H1 (cell line): ENCODE measurements at regions not wholly inside any gene's neighbourhood (a gene's known extent, or its start where the extent isn't known, plus 50 kb on each side); places are given as distances from the start of the nearest gene placed in this dataset.

ENCODE experiments used
- CTCF ChIA-PET: fragments of 300-600 bp; sonication (Branson Sonifier 250); formaldehyde crosslinking; loops from one replicate; lab custom pipeline; 2021; ENCODE audit not compliant: partially characterized antibody; lab: Charles Lee
- POLR2A ChIA-PET: fragments of 300-600 bp; sonication (Branson Sonifier 250); formaldehyde crosslinking; loops from one replicate; lab custom pipeline; 2021; ENCODE audit warnings: inconsistent platforms; ENCODE audit not compliant: partially characterized antibody; lab: Charles Lee
- DNase-seq, 2 experiments: peaks; one replicate each; pipeline versions ENCODE4 v3.0.0 to v3.0.0-alpha.2; 2010 to 2022; ENCODE audit warnings: low spot score in 2 of 2, low read depth in 1 of 2, mixed read lengths in 1 of 2
- FAIRE-seq: peaks from 2 replicates; lab custom pipeline; 2011; peaks lifted over from hg19 to GRCh38; lab: Jason Lieb, UNC
- H2AFZ ChIP-seq: 2 replicates; pipeline ENCODE4 v1.8.1; 2012; ENCODE audit warnings: low read length, inconsistent platforms
- H2AK5ac ChIP-seq: 2 replicates; pipeline ENCODE4 v1.6.1; 2013; ENCODE audit warnings: low read depth, low read length
- H2BK120ac ChIP-seq: replicated peaks from 2 replicates; pipeline ENCODE3; 2013; ENCODE audit warnings: low read depth, low read length, inconsistent platforms
- H2BK12ac ChIP-seq: 2 replicates; pipeline ENCODE4 v1.6.1; 2013; ENCODE audit warnings: low read depth, low read length
- H2BK15ac ChIP-seq: 2 replicates; pipeline ENCODE4 v1.6.1; 2013; ENCODE audit warnings: low read length
- H2BK20ac ChIP-seq: 2 replicates; pipeline ENCODE4 v1.6.1; 2013; ENCODE audit warnings: low read length
- H2BK5ac ChIP-seq: 2 replicates; pipeline ENCODE4 v1.6.1; 2013; ENCODE audit warnings: low read depth, low read length
- H3K14ac ChIP-seq: 2 replicates; pipeline ENCODE4 v1.6.1; 2013; ENCODE audit warnings: inconsistent platforms; ENCODE audit not compliant: insufficient read length
- H3K18ac ChIP-seq: 2 replicates; pipeline ENCODE4 v1.6.1; 2013; ENCODE audit warnings: low read length; ENCODE audit errors: extremely low read depth
- H3K23ac ChIP-seq: 2 replicates; pipeline ENCODE4 v1.6.1; 2013; ENCODE audit warnings: inconsistent platforms; ENCODE audit not compliant: insufficient read length
- H3K23me2 ChIP-seq: 2 replicates; pipeline ENCODE4 v1.6.1; 2013; ENCODE audit warnings: low read depth, low read length
- H3K27ac ChIP-seq: 2 replicates; pipeline ENCODE4 v1.6.1; 2011; ENCODE audit warnings: low read depth, low read length, inconsistent platforms
- H3K27me3 ChIP-seq, 4 experiments: replicated peaks in 1 of 4; 1 replicate in 1 of 4; 2 replicates in 3 of 4; pipeline versions ENCODE4 v1.6.1 to v1.8.1; 2011 to 2013; ENCODE audit warnings: low read length in 3 of 4, mild to moderate bottlenecking in 3 of 4, inconsistent platforms in 2 of 4, mixed read lengths in 2 of 4, moderate library complexity in 1 of 4; ENCODE audit not compliant: control insufficient read depth in 3 of 4, insufficient read depth in 3 of 4; ENCODE audit errors: extremely low read depth in 1 of 4
- H3K36me3 ChIP-seq, 4 experiments: 2 replicates each; pipeline versions ENCODE4 v1.6.1 to v1.8.1; 2011 to 2013; ENCODE audit warnings: mild to moderate bottlenecking in 4 of 4, low read length in 3 of 4, moderate library complexity in 2 of 4, control low read depth in 1 of 4, inconsistent platforms in 1 of 4; ENCODE audit not compliant: insufficient read depth in 4 of 4, control insufficient read depth in 2 of 4
- H3K4ac ChIP-seq: replicated peaks from 2 replicates; pipeline ENCODE3; 2013; ENCODE audit warnings: low read length, low read depth, mixed read lengths, inconsistent platforms; ENCODE audit not compliant: insufficient read length
- H3K4me1 ChIP-seq, 4 experiments: replicated peaks in 1 of 4; 1 replicate in 1 of 4; 2 replicates in 3 of 4; pipeline versions ENCODE4 v1.6.1 to v1.8.1; 2011 to 2013; ENCODE audit warnings: low read length in 3 of 4, inconsistent platforms in 2 of 4, mixed read lengths in 1 of 4; ENCODE audit not compliant: insufficient read depth in 4 of 4, control insufficient read depth in 3 of 4
- H3K4me2 ChIP-seq, 2 experiments: 2 replicates each; pipeline versions ENCODE4 v1.6.1 to v1.8.1; 2011 to 2013; ENCODE audit warnings: low read depth in 2 of 2, low read length in 2 of 2, control low read depth in 1 of 2, inconsistent platforms in 1 of 2, mild to moderate bottlenecking in 1 of 2; ENCODE audit not compliant: insufficient read depth in 1 of 2
- H3K4me3 ChIP-seq, 4 experiments: fragments of 200-600, 300-600 bp in 1 of 4; sonication (generic), shearing (Covaris generic), sonication (Bioruptor Twin) in 1 of 4; 2 replicates each; pipeline versions ENCODE4 v1.5.1 to v1.8.1; 2011 to 2016; ENCODE audit warnings: low read length in 4 of 4, low read depth in 3 of 4, control low read depth in 2 of 4, inconsistent platforms in 2 of 4, mild to moderate bottlenecking in 2 of 4, mixed read lengths in 1 of 4, moderate library complexity in 1 of 4; ENCODE audit not compliant: insufficient read depth in 2 of 4; ENCODE audit errors: extremely low read depth in 1 of 4
- H3K56ac ChIP-seq: replicated peaks from 2 replicates; pipeline ENCODE3; 2013; ENCODE audit warnings: low read depth, mild to moderate bottlenecking, mixed read lengths, low read length, inconsistent platforms; ENCODE audit not compliant: insufficient read length
- H3K79me1 ChIP-seq: 2 replicates; pipeline ENCODE4 v1.6.1; 2013; ENCODE audit warnings: low read depth, low read length, control low read depth
- H3K79me2 ChIP-seq, 2 experiments: 2 replicates each; pipeline versions ENCODE4 v1.6.1 to v1.8.1; 2012 to 2013; ENCODE audit warnings: low read length in 2 of 2, mild to moderate bottlenecking in 2 of 2, inconsistent platforms in 1 of 2; ENCODE audit not compliant: insufficient read depth in 2 of 2, control insufficient read depth in 1 of 2
- H3K9ac ChIP-seq, 4 experiments: replicated peaks in 1 of 4; 1 replicate in 1 of 4; 2 replicates in 3 of 4; pipeline versions ENCODE4 v1.6.1 to v1.8.1; 2011 to 2013; ENCODE audit warnings: low read depth in 3 of 4, low read length in 3 of 4, control low read depth in 2 of 4, mild to moderate bottlenecking in 2 of 4, moderate library complexity in 2 of 4, inconsistent platforms in 1 of 4; ENCODE audit errors: extremely low read depth in 1 of 4
- H3K9me3 ChIP-seq, 2 experiments: 2 replicates each; pipeline versions ENCODE4 v1.6.1 to v1.8.1; 2012 to 2013; ENCODE audit warnings: mild to moderate bottlenecking in 2 of 2, moderate library complexity in 2 of 2, control low read depth in 1 of 2, inconsistent platforms in 1 of 2, low read depth in 1 of 2, low read length in 1 of 2, mixed read lengths in 1 of 2; ENCODE audit not compliant: insufficient read depth in 2 of 2
- H4K20me1 ChIP-seq, 2 experiments: replicated peaks in 1 of 2; 2 replicates each; pipeline versions ENCODE3 to v1.8.1; 2011 to 2013; ENCODE audit warnings: inconsistent platforms in 2 of 2, low read length in 2 of 2, mild to moderate bottlenecking in 1 of 2; ENCODE audit not compliant: insufficient read depth in 2 of 2, control insufficient read depth in 1 of 2
- H4K5ac ChIP-seq: 2 replicates; pipeline ENCODE4 v1.6.1; 2013; ENCODE audit warnings: low read length, low read depth, mixed read lengths, inconsistent platforms; ENCODE audit not compliant: insufficient read length
- H4K8ac ChIP-seq: 2 replicates; pipeline ENCODE4 v1.8.0; 2013; ENCODE audit warnings: mild to moderate bottlenecking, moderate library complexity, low read length, inconsistent platforms; ENCODE audit not compliant: insufficient read depth; ENCODE audit errors: extremely low read depth
- H4K91ac ChIP-seq: replicated peaks from 2 replicates; pipeline ENCODE3; 2013; ENCODE audit warnings: low read length, mixed read lengths, inconsistent platforms; ENCODE audit not compliant: insufficient read length
- CBX5 ChIP-seq: fragments of 300-800, 300-1000 bp; sonication (generic); IDR thresholded peaks from 2 replicates; pipeline ENCODE4 v1.7.1; 2016; ENCODE audit warnings: antibody characterized with exemption, low read length, low read depth
- CEBPB ChIP-seq: IDR thresholded peaks from 2 replicates; pipeline ENCODE4 v1.6.1; 2012; ENCODE audit warnings: low read depth, low read length
- JUN ChIP-seq: IDR thresholded peaks from 2 replicates; pipeline ENCODE4 v1.6.1; 2011; ENCODE audit warnings: low read depth, mild to moderate bottlenecking, improper control_type of control experiment, low read length
- NRF1 ChIP-seq: IDR thresholded peaks from 2 replicates; pipeline ENCODE4 v1.6.1; 2011; ENCODE audit warnings: mild to moderate bottlenecking, low read depth, low read length, improper control_type of control experiment
- POLR2A ChIP-seq, 2 experiments: IDR thresholded peaks; 1 replicate in 1 of 2; 2 replicates in 1 of 2; pipeline ENCODE4 v1.6.1; 2011; ENCODE audit warnings: low read depth in 2 of 2, low read length in 2 of 2, mild to moderate bottlenecking in 2 of 2; ENCODE audit errors: control extremely low read depth in 1 of 2
- RNF2 ChIP-seq: fragments of 200-900, 300-1000 bp; sonication (generic); IDR thresholded peaks from 2 replicates; pipeline ENCODE4 v1.7.1; 2016; ENCODE audit warnings: borderline replicate concordance, low read depth, mild to moderate bottlenecking, antibody characterized with exemption, low read length; ENCODE audit not compliant: poor library complexity, severe bottlenecking; ENCODE audit errors: missing control alignments
- RXRA ChIP-seq: IDR thresholded peaks from 2 replicates; pipeline ENCODE4 v1.6.1; 2011; ENCODE audit warnings: low read depth, mild to moderate bottlenecking, low read length, moderate library complexity; ENCODE audit not compliant: insufficient read depth
- SRF ChIP-seq: IDR thresholded peaks from 2 replicates; pipeline ENCODE4 v1.6.1; 2011; ENCODE audit warnings: mild to moderate bottlenecking, low read depth, low read length, moderate library complexity
- WGBS, 2 experiments: shearing (Covaris generic) in 1 of 2; methylation state at CpG; one replicate each; pipeline versions ENCODE4 v1.1.6 to v1.1.7; 2013 to 2015; ENCODE audit warnings: low lambda C conversion rate in 2 of 2, mixed read lengths in 2 of 2, inconsistent platforms in 1 of 2, low coverage in 1 of 2, missing lambda C conversion rate in 1 of 2; ENCODE audit not compliant: insufficient replicate concordance in 2 of 2, insufficient coverage in 1 of 2, insufficient read length in 1 of 2; ENCODE audit errors: extremely low coverage in 1 of 2, missing lambda C conversion rate in 1 of 2; 5-methylcytosine and 5-hydroxymethylcytosine counted together
- TF ChIP-seq, protein P1 (sequence below): IDR thresholded peaks from 2 replicates; pipeline ENCODE4 v1.6.1; 2011; ENCODE audit warnings: low read length, improper control_type of control experiment

DNA sequence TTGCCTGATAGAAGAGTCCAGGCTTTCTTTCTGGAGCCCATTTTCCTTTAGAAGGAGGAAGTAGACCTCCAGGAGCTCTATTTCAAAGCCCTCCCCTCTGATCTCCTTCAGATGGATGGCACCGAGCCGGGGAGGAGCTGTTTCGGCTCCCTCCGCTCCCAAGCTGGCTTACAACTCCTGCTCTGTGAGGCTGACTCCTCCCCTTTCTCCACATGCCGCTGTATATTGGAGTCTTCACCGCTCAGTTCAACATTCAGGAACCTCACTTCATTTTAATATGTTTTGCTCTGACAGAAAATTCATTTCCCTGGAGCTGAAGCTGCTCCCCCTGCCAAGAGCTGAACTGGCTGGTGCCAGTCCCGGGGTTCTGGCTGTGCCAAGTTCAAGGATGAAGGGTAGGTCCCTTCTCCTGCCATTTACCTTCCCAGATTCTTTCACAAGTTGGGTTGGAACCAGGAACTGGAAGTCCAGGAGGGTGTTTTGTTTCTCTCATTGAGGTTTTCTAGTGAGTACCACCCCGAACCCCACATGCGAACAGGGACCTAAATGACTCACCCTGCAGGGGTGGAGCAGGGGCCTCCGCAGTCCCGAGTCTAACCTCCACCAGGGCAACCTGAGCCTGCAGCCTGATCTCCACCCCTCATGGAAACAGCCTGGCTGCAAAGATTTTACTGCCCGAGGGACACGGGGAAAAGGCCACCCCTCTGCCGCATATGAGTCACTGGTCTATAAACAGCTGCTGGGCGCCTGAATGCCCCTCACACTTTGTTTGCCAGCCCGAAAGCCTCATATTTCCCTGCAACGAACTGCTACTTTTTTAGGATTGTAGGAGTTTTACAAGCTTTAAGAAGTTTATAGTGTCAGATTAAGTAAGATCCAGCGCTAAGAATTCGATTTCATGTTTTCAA is 68.6 kb upstream of the FOXA2 start:
- peak in 1 of 2 experiments; percentile 52 for DNase-seq
- CTCF ChIA-PET = interaction anchor here (0.6 to 1.6 kb wide), 6 partner anchors 13 to 918 kb away, joined by 3 to 7 read pairs (median 4); no protein-coding TSS in a partner anchor
- 83% methylated on average over 19 of the region's 19 CpGs; no CpG with 5 or more reads in 1 of the 2 experiments for WGBS, 2 experiments
- no peak overlapping the region for H3K23ac ChIP-seq
- H3K4ac ChIP-seq = no peak overlapping the region
- H3K27me3 ChIP-seq = no peaks in the 10 kb centered on the region; a peak in 1 of 7 replicates
- no peak overlapping the region for H2AK5ac ChIP-seq
- H3K18ac ChIP-seq = peak overlapping the region; percentile 1; the same call in 1 of the 2 replicates
- no peak for FAIRE-seq
- no peak overlapping the region for H3K27ac ChIP-seq
- peaks cover 7% of the 10 kb centered on the region for H3K23me2 ChIP-seq
- no peak overlapping the region for H4K91ac ChIP-seq
- H4K20me1 ChIP-seq = peaks cover 0 to 5% of the 10 kb centered on the region in 2 experiments
- H3K4me3 ChIP-seq = no peak overlapping the region
- H2AFZ ChIP-seq = 0 out of 2 replicates have a peak overlapping the region, but pooled peaks have one; percentile 79
- peak overlapping the region; percentile 50; the same call in 1 of the 2 replicates for H2BK5ac ChIP-seq
- no peaks in the 10 kb centered on the region for H3K79me2 ChIP-seq
- H3K9ac ChIP-seq = no peak overlapping the region
- no peak overlapping the region; a peak in 1 of 4 replicates for H3K4me2 ChIP-seq
- no peaks in the 10 kb centered on the region for H3K79me1 ChIP-seq
- no peak overlapping the region for H3K14ac ChIP-seq
- no peaks in the 10 kb centered on the region for H3K9me3 ChIP-seq
- peak overlapping the region; percentile 43; the same call in 1 of the 2 replicates for H2BK12ac ChIP-seq
- H2BK15ac ChIP-seq = peak overlapping the region; percentile 32; the same call in 1 of the 2 replicates
- no peak overlapping the region for H2BK20ac ChIP-seq
- POLR2A ChIA-PET = no interaction called here
- no peak overlapping the region for H4K5ac ChIP-seq
- H3K4me1 ChIP-seq = peaks cover 0 to 8% (median 1%) of the 10 kb centered on the region in 4 experiments; a peak in 4 of 7 replicates
- H3K56ac ChIP-seq = no peak overlapping the region
- H4K8ac ChIP-seq = no peak overlapping the region
- no peaks in the 10 kb centered on the region; a peak in 1 of 8 replicates for H3K36me3 ChIP-seq
- H2BK120ac ChIP-seq = no peak overlapping the region
- TF ChIP-seq RNF2 (no peak), JUN (no peak), NRF1 (no peak), POLR2A (IDR thresholded peaks at IDR 0.05; ENCODE audit: control extremely low read depth in 1 of 2, low read depth in 2 of 2, low read length in 2 of 2) (no peak), SRF (no peak), RXRA (no peak), CBX5 (no peak), CEBPB (no peak)
- TF ChIP-seq, protein P1, sequence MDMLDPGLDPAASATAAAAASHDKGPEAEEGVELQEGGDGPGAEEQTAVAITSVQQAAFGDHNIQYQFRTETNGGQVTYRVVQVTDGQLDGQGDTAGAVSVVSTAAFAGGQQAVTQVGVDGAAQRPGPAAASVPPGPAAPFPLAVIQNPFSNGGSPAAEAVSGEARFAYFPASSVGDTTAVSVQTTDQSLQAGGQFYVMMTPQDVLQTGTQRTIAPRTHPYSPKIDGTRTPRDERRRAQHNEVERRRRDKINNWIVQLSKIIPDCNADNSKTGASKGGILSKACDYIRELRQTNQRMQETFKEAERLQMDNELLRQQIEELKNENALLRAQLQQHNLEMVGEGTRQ = no peak
